ENCODE measurements at regions not wholly inside any gene's neighbourhood (a gene's known extent, or its start where the extent isn't known, plus 50 kb on each side); places are given as distances from the start of the nearest gene placed in this dataset.

- TF ChIP-seq EZH2 (IDR thresholded peaks at IDR 0.05; ENCODE audit: low read depth, unreplicated experiment) (no peak), REST (IDR thresholded peaks at IDR 0.05; ENCODE audit: unreplicated experiment) (no peak), NANOG (IDR thresholded peaks at IDR 0.05; ENCODE audit: borderline replicate concordance) (no peak), JUNB (IDR thresholded peaks at IDR 0.05; ENCODE audit: unreplicated experiment) (no peak), POLR2AphosphoS5 (IDR thresholded peaks at IDR 0.05; ENCODE audit: low read depth) (no peak), ZNF114 (CRISPR knock-in tag; IDR thresholded peaks at IDR 0.05) (no peak), ZNF331 (CRISPR knock-in tag; IDR thresholded peaks at IDR 0.05; ENCODE audit: low read depth) (no peak), STAT1 (IDR thresholded peaks at IDR 0.05; ENCODE audit: unreplicated experiment) (no peak), ETS1 (IDR thresholded peaks at IDR 0.05) (no peak), EZH2phosphoT487 (IDR thresholded peaks at IDR 0.05; ENCODE audit: unreplicated experiment) (no peak), CTCF (conservative IDR thresholded peaks at IDR 0.05; ENCODE audit: low read depth in 2 of 2) (no peak), ZNF462 (CRISPR knock-in tag; IDR thresholded peaks at IDR 0.05) (no peak), CREB1 (CRISPR knock-in tag; IDR thresholded peaks at IDR 0.05; ENCODE audit: low read depth) (no peak)
- DNase-seq (ENCODE audit: low spot score) (no peak), ATAC-seq (no peak)
- H3K4me3 ChIP-seq = no peak overlapping the region
- H3K27me3 ChIP-seq (ENCODE audit: insufficient read depth) = no peaks in the 10 kb centered on the region
- H3K4me1 Mint-ChIP-seq = peaks cover 16% of the 10 kb centered on the region
- H3K27ac Mint-ChIP-seq = no peak overlapping the region
- peak overlapping the region; percentile 89 for H2AFZ ChIP-seq
- H3K4me1 ChIP-seq (ENCODE audit: insufficient read depth) = peaks cover 14% of the 10 kb centered on the region
- H3K36me3 ChIP-seq (ENCODE audit: insufficient read depth) = no peaks in the 10 kb centered on the region
- H3K4me2 ChIP-seq = no peak overlapping the region
- no peaks in the 10 kb centered on the region for H4K20me1 ChIP-seq (replicated peaks; ENCODE audit: insufficient read depth)
- H3K36me3 Mint-ChIP-seq (ENCODE audit: low read depth) = no peaks in the 10 kb centered on the region
- H3K9me3 Mint-ChIP-seq = no peaks in the 10 kb centered on the region
- H3F3A ChIP-seq (replicated peaks; ENCODE audit: low read depth) = no peaks in the 10 kb centered on the region
- H3K27ac ChIP-seq (ENCODE audit: low read depth) = no peak overlapping the region
- H3K4me3 Mint-ChIP-seq = no peak overlapping the region
- peaks cover 3% of the 10 kb centered on the region for H3K27me3 Mint-ChIP-seq (ENCODE audit: insufficient read depth, low read depth, poor library complexity)
- no peaks in the 10 kb centered on the region for H3K79me2 ChIP-seq (replicated peaks; ENCODE audit: insufficient read depth)
- H3K9me2 ChIP-seq (ENCODE audit: insufficient read depth) = peaks cover 12% of the 10 kb centered on the region
These were observed 144.6 kb upstream of the RAI14 start for GRCh38 chr5:34511481-34511880.

All from GM23338 (cell line).